Heart left ventricle (tissue), 13 donors: ENCODE measurements at regions not wholly inside any gene's neighbourhood (a gene's known extent, or its start where the extent isn't known, plus 50 kb on each side); places are given as distances from the start of the nearest gene placed in this dataset.

Source experiments
- POLR2A ChIP-seq, 2 donors: fragments of 450-650 bp; IDR thresholded peaks; one replicate each; pipeline ENCODE4 v1.6.1; 2017; ENCODE audit warnings: antibody characterized with exemption in 2 of 2, mild to moderate bottlenecking in 2 of 2, moderate library complexity in 2 of 2
- TF ChIP-seq, protein P1 (sequence below), 12 donors: fragments of 200-600 bp; sonication (generic) in 4 of 12; IDR thresholded peaks; one replicate each; pipeline versions ENCODE4 v1.5.0 to v1.8.0; 2018 to 2022; ENCODE audit warnings: antibody characterized with exemption in 12 of 12, mild to moderate bottlenecking in 5 of 12
- donor health status: ischemic (EF 13 %, LVEDD 7.1; RV severe dilation, severe dysfunction).
- donor health status: DM: no; HTN: yes; CAD: no.
- donor health status: DM: no; HTN: no; CAD: no.
- donor health status: ischemic (EF 25% LVEDD 6.9; RV normal size, moderate dysfunction).
- donor health status: ischemic (EF 25% LVEDD 5.7; RV mildly dilated, moderate dysfunction).
- donor health status: ischemic (EF 35%, LVEDD 5.7; RV mildly dilated, moderate dysfunction).
- donor health status: nonischemic (EF 11% LVEDD 7.7; RV severe dilation, severe dysfunction).
- donor health status: DM: yes; HTN: yes; CAD: no.
- donor health status: PGD.
- donor health status: ischemic (EF 29% LVEDD 5.4; RV normal size, mild dysfunction).
- donor health status: nonischemic (EF 23%, LVEDD 6.1; RV moderate dilation, normal function).

DNA sequence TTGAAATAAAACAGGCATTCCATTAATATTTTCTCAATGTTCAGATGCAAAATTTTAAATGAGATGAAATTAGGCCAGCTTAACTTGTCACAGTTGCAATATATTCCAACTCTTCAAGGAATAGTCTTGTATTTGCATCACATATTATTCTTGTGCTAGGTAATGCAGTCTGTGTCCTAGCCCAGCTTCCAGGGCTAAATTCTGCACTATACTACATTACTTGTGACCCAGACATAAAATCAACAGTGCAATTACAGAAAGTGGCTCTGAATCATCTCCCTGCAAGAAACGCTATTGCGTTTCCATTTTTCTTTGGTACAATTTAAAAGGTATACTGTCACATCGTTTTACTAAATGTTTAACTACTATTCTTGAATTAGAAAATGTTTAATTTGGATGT, 399.2 kb downstream of the TENT5A start:
- TF ChIP-seq, protein P1, sequence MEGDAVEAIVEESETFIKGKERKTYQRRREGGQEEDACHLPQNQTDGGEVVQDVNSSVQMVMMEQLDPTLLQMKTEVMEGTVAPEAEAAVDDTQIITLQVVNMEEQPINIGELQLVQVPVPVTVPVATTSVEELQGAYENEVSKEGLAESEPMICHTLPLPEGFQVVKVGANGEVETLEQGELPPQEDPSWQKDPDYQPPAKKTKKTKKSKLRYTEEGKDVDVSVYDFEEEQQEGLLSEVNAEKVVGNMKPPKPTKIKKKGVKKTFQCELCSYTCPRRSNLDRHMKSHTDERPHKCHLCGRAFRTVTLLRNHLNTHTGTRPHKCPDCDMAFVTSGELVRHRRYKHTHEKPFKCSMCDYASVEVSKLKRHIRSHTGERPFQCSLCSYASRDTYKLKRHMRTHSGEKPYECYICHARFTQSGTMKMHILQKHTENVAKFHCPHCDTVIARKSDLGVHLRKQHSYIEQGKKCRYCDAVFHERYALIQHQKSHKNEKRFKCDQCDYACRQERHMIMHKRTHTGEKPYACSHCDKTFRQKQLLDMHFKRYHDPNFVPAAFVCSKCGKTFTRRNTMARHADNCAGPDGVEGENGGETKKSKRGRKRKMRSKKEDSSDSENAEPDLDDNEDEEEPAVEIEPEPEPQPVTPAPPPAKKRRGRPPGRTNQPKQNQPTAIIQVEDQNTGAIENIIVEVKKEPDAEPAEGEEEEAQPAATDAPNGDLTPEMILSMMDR (IDR thresholded peaks at IDR 0.05): no peak
- no peak for TF ChIP-seq POLR2A (IDR thresholded peaks at IDR 0.05)
